Stomach (tissue), 4 donors: ENCODE measurements at regions not wholly inside any gene's neighbourhood (a gene's known extent, or its start where the extent isn't known, plus 50 kb on each side); places are given as distances from the start of the nearest gene placed in this dataset.

ENCODE experiments used
- POLR2A ChIP-seq, 4 donors: fragments of 450-650 bp; IDR thresholded peaks; one replicate each; pipeline ENCODE4 v1.6.1; 2016; ENCODE audit warnings: antibody characterized with exemption in 4 of 4, control low read depth in 2 of 4, mild to moderate bottlenecking in 1 of 4, moderate library complexity in 1 of 4
- TF ChIP-seq, protein P1 (sequence below), 7 experiments: fragments of 450-650 bp in 4 of 7; fragments of 200-600 bp in 3 of 7; sonication (generic) in 3 of 7; IDR thresholded peaks; one replicate each; pipeline ENCODE4 v1.5.1; 2016 to 2019; ENCODE audit warnings: antibody characterized with exemption in 7 of 7, control low read depth in 2 of 7, mild to moderate bottlenecking in 1 of 7

DNA sequence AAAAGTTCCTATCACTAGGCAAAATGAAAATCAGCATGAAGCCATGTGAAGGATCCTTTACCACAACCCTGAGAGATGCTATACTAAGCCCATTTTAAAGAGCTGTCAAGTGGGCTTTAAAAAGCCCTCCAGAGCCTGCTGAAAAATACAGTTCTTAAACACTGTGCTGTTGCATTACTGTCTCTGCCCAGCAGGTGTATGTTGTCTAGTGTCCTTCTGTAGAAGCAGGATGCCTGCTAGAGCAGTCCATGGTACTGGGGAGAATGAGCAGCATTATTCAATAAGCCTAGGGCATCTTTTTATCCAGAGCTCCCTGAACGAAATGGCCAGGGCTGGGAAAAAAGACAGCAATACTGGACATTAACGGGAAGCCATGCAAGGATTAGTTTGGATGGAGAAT, 126.2 kb upstream of the PLCXD3 start:
- no peak for TF ChIP-seq POLR2A (IDR thresholded peaks at IDR 0.05)
- TF ChIP-seq, protein P1, sequence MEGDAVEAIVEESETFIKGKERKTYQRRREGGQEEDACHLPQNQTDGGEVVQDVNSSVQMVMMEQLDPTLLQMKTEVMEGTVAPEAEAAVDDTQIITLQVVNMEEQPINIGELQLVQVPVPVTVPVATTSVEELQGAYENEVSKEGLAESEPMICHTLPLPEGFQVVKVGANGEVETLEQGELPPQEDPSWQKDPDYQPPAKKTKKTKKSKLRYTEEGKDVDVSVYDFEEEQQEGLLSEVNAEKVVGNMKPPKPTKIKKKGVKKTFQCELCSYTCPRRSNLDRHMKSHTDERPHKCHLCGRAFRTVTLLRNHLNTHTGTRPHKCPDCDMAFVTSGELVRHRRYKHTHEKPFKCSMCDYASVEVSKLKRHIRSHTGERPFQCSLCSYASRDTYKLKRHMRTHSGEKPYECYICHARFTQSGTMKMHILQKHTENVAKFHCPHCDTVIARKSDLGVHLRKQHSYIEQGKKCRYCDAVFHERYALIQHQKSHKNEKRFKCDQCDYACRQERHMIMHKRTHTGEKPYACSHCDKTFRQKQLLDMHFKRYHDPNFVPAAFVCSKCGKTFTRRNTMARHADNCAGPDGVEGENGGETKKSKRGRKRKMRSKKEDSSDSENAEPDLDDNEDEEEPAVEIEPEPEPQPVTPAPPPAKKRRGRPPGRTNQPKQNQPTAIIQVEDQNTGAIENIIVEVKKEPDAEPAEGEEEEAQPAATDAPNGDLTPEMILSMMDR (IDR thresholded peaks at IDR 0.05), result no peak
